Mammary epithelial cell (primary cell): ENCODE measurements at regions not wholly inside any gene's neighbourhood (a gene's known extent, or its start where the extent isn't known, plus 50 kb on each side); places are given as distances from the start of the nearest gene placed in this dataset.

Source experiments
- CTCF ChIP-seq, 2 donors: IDR thresholded peaks in 1 of 2; conservative IDR thresholded peaks in 1 of 2; 2 replicates each; pipeline ENCODE4 v1.5.1; 2011 to 2012; ENCODE audit warnings: inconsistent platforms in 2 of 2, low read length in 2 of 2, mild to moderate bottlenecking in 2 of 2, control low read depth in 1 of 2, low read depth in 1 of 2; ENCODE audit not compliant: insufficient read depth in 1 of 2; ENCODE audit errors: extremely low read depth in 1 of 2
- EZH2 ChIP-seq: IDR thresholded peaks from 2 replicates; pipeline ENCODE4 v1.6.1; 2012; ENCODE audit warnings: low read length, inconsistent platforms, borderline replicate concordance

GRCh38 chr5:82591021-82591515 is 312.9 kb upstream of the RPS23 start:
- TF ChIP-seq CTCF (conservative IDR thresholded peaks at IDR 0.05 in 1 of 2, IDR thresholded peaks at IDR 0.05 in 1 of 2; ENCODE audit: extremely low read depth in 1 of 2, insufficient read depth in 1 of 2, low read depth in 1 of 2, low read length in 2 of 2) = no peak
- no peak for TF ChIP-seq EZH2
